ENCODE measurements at regions not wholly inside any gene's neighbourhood (a gene's known extent, or its start where the extent isn't known, plus 50 kb on each side); places are given as distances from the start of the nearest gene placed in this dataset.

GRCh38 chr3:24854748-24855147 is 360.1 kb upstream of the THRB start:
- no TSS peak for BruUV-seq (replicated peaks)
- POLR2A ChIA-PET (ENCODE audit: unreplicated experiment) = no interaction called here
- Histone ChIP-seq H2AK5ac (ENCODE audit: low read depth, low read length) (no peak overlapping the region), H3K4me3 (ENCODE audit: insufficient read depth, low read depth, low read length) (no peak overlapping the region), H2BK5ac (ENCODE audit: low read depth, low read length, poor library complexity, severe bottlenecking) (no peak overlapping the region), H2BK15ac (ENCODE audit: low read depth, low read length) (no peak overlapping the region), H3K9ac (ENCODE audit: low read depth, low read length) (no peak overlapping the region), H3K79me1 (ENCODE audit: low read depth in 1 of 2, low read length in 2 of 2) (no peaks in the 10 kb centered on the region), H3K27me3 (ENCODE audit: control insufficient read depth, insufficient read depth, low read length) (no peaks in the 10 kb centered on the region), H2BK20ac (ENCODE audit: low read depth, low read length) (no peak overlapping the region), H3K9me3 (ENCODE audit: control insufficient read depth, insufficient read depth, low read length) (peaks cover 3% of the 10 kb centered on the region; the same call in 1 of the 2 replicates), H4K91ac (ENCODE audit: insufficient read depth, low read depth, low read length) (no peak overlapping the region), H3K9me1 (ENCODE audit: insufficient read depth, low read length) (no peaks in the 10 kb centered on the region), H3K36me3 (ENCODE audit: control insufficient read depth, insufficient read depth, low read length) (no peaks in the 10 kb centered on the region), H3K4ac (ENCODE audit: low read depth, low read length) (no peak overlapping the region), H2BK120ac (ENCODE audit: low read depth, low read length) (no peak overlapping the region), H3K14ac (replicated peaks; ENCODE audit: low read depth, low read length) (no peak overlapping the region), H3K4me2 (ENCODE audit: low read depth, low read length) (no peak overlapping the region), H4K8ac (ENCODE audit: low read depth in 2 of 2, low read length in 2 of 2) (no peak overlapping the region), H2AK9ac (replicated peaks; ENCODE audit: low read depth, low read length, poor library complexity) (no peak overlapping the region), H3K18ac (ENCODE audit: low read depth, low read length) (no peak overlapping the region), H3K27ac (ENCODE audit: insufficient read depth, low read length) (no peak overlapping the region), H4K20me1 (ENCODE audit: insufficient read depth, low read length) (no peaks in the 10 kb centered on the region), H3K23ac (ENCODE audit: low read depth, low read length) (no peak overlapping the region), H4K5ac (ENCODE audit: low read depth, low read length) (no peak overlapping the region), H2AFZ (replicated peaks; ENCODE audit: low read length, poor library complexity) (no peak overlapping the region), H3K4me1 (ENCODE audit: control insufficient read depth, insufficient read depth, low read length) (no peaks in the 10 kb centered on the region), H3K56ac (ENCODE audit: extremely low read depth, insufficient read depth, low read length) (no peak overlapping the region)
- no peak for ATAC-seq (ENCODE audit: low read depth)
- in situ Hi-C loops (cut with MboI; ENCODE audit: low sequenced_read_pairs) = no loop called here
- dilution Hi-C loops (cut with HindIII; ENCODE audit: low sequenced_read_pairs, unreplicated experiment) = no loop called here
- CTCF ChIA-PET = no interaction called here
- TF ChIP-seq MAZ (IDR thresholded peaks at IDR 0.05; ENCODE audit: borderline replicate concordance, low read depth, low read length) = no peak
- no peak for TF ChIP-seq FOS (IDR thresholded peaks at IDR 0.05; ENCODE audit: low read depth, low read length)
- DNase-seq = no peak
- intact Hi-C loops (cut with micrococcal nuclease) = no loop called here
- WGBS, 2 experiments (ENCODE audit: extremely low coverage in 2 of 2, insufficient read length in 1 of 2) = no CpG with 5 or more reads among the region's 4 CpGs
